Transverse colon (tissue), 4 donors: ENCODE measurements at regions not wholly inside any gene's neighbourhood (a gene's known extent, or its start where the extent isn't known, plus 50 kb on each side); places are given as distances from the start of the nearest gene placed in this dataset.

Source experiments
- DNase-seq: peaks from one replicate; pipeline ENCODE4 v3.0.0-alpha.2; 2019
- H3K27ac ChIP-seq, 4 donors: fragments of 200-600 bp; sonication (generic); 2 replicates each; pipeline ENCODE4 v1.5.1; 2016 to 2018; ENCODE audit warnings: inconsistent platforms in 4 of 4
- H3K27me3 ChIP-seq: fragments of 200-600 bp; sonication (generic); 2 replicates; pipeline ENCODE4 v1.5.1; 2017; ENCODE audit warnings: inconsistent platforms
- H3K36me3 ChIP-seq, 4 donors: fragments of 200-600 bp; sonication (generic); 2 replicates each; pipeline ENCODE4 v1.5.1; 2017 to 2019; ENCODE audit warnings: inconsistent platforms in 4 of 4
- H3K4me1 ChIP-seq, 4 donors: fragments of 200-600 bp; sonication (generic); 2 replicates each; pipeline ENCODE4 v1.5.1; 2017 to 2020; ENCODE audit warnings: inconsistent platforms in 4 of 4
- H3K4me3 ChIP-seq, 4 donors: fragments of 200-600 bp; sonication (generic); 1 replicate in 1 of 4; 2 replicates in 3 of 4; pipeline versions ENCODE4 v1.5.1 to v1.6.1; 2017 to 2019; ENCODE audit warnings: inconsistent platforms in 4 of 4
- H3K9me3 ChIP-seq, 2 donors: fragments of 200-600 bp; sonication (generic); 2 replicates each; pipeline ENCODE4 v1.5.1; 2017 to 2019; ENCODE audit warnings: inconsistent platforms in 2 of 2
- CTCF ChIP-seq, 5 experiments: fragments of 200-600 bp in 3 of 5; fragments of 450-650 bp in 2 of 5; sonication (generic) in 3 of 5; IDR thresholded peaks; 1 replicate in 2 of 5; 2 replicates in 3 of 5; pipeline ENCODE4 v1.5.1; 2016 to 2017; ENCODE audit warnings: antibody characterized with exemption in 5 of 5, inconsistent platforms in 3 of 5, mild to moderate bottlenecking in 2 of 5, moderate library complexity in 1 of 5
- EP300 ChIP-seq: sonication (generic); formaldehyde crosslinking; IDR thresholded peaks from one replicate; pipeline ENCODE4 v1.6.1; 2017; ENCODE audit warnings: antibody characterized with exemption, low read depth
- POLR2A ChIP-seq: fragments of 450-650 bp; IDR thresholded peaks from one replicate; pipeline ENCODE4 v1.6.1; 2016; ENCODE audit warnings: antibody characterized with exemption, mild to moderate bottlenecking, moderate library complexity
- POLR2AphosphoS5 ChIP-seq, 3 donors: sonication (generic); formaldehyde crosslinking; IDR thresholded peaks; one replicate each; pipeline ENCODE4 v1.6.1; 2016; ENCODE audit warnings: antibody characterized with exemption in 3 of 3
- WGBS, 2 donors: methylation state at CpG; one replicate each; pipeline ENCODE4 v1.1.5; 2018; ENCODE audit warnings: low coverage in 1 of 2; 5-methylcytosine and 5-hydroxymethylcytosine counted together
- in situ Hi-C, 4 donors: fragments of 200-750 bp; cut with MboI; loops; one replicate each; pipeline versions ENCODE4 v1.15.0 to v1.15.1; 2017; ENCODE audit warnings: low sequenced_read_pairs in 3 of 4, low pct_ligation_motif_present in 1 of 4, low pct_unique_long_range_greater_than_20kb in 1 of 4
- intact Hi-C: fragments of 100-400 bp; cut with DNase I; formaldehyde crosslinking; loops from one replicate; pipeline ENCODE4 v1.15.1; 2023; ENCODE audit warnings: low total_unique reads

GRCh38 chr4:14452001-14452400 lies 550.3 kb upstream of the CPEB2 start:
- Histone ChIP-seq H3K4me3 (no peak overlapping the region), H3K36me3 (no peaks in the 10 kb centered on the region), H3K27me3 (no peaks in the 10 kb centered on the region), H3K9me3 (no peaks in the 10 kb centered on the region), H3K27ac (no peak overlapping the region), H3K4me1 (no peaks in the 10 kb centered on the region)
- TF ChIP-seq POLR2AphosphoS5 (IDR thresholded peaks at IDR 0.05) = no peak
- TF ChIP-seq CTCF (IDR thresholded peaks at IDR 0.05) = no peak
- no peak for TF ChIP-seq POLR2A
- TF ChIP-seq EP300 = no peak
- no peak for DNase-seq
- in situ Hi-C loops = no loop called here
- intact Hi-C loops = no loop called here
- WGBS, 2 donors = 85 to 95% methylated on average over 4 to 12 of the region's 12 CpGs

DNA sequence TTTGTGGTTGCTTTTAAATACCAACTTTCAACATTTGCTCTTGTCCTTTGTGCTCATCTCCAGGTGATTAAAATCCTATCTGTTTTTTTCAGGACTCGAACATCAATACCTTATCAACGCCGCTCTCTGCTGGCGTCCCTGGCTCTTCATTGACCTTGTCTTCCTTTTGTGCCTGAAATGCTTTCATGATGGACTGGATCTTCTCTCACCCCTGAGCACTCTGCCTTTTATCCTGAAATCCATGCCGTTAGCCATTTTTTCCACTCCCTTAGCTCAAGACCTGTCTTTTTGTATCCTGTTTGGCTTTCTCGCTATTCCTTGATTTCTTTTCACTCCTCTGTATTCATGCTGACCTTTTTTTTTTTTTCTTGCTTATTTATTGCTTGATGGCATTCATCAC lies 549.5 kb upstream of the CPEB2 start:
- in situ Hi-C loops = no loop called here
- H3K27ac ChIP-seq = no peak overlapping the region
- no peaks in the 10 kb centered on the region for H3K36me3 ChIP-seq
- TF ChIP-seq CTCF (IDR thresholded peaks at IDR 0.05) (no peak), POLR2A (no peak), EP300 (no peak), POLR2AphosphoS5 (IDR thresholded peaks at IDR 0.05) (no peak)
- H3K27me3 ChIP-seq = no peaks in the 10 kb centered on the region
- no peak for DNase-seq
- 82 to 83% methylated on average over 5 to 6 of the region's 6 CpGs for WGBS, 2 donors
- no peaks in the 10 kb centered on the region for H3K9me3 ChIP-seq
- H3K4me1 ChIP-seq = no peaks in the 10 kb centered on the region
- intact Hi-C loops = no loop called here
- H3K4me3 ChIP-seq = no peak overlapping the region

GRCh38 chr4:14458463-14458862 lies 543.8 kb upstream of the CPEB2 start:
- in situ Hi-C loops = no loop called here
- TF ChIP-seq POLR2AphosphoS5 (IDR thresholded peaks at IDR 0.05) = no peak
- no peak for DNase-seq
- Histone ChIP-seq H3K4me1 (no peaks in the 10 kb centered on the region), H3K9me3 (no peaks in the 10 kb centered on the region), H3K27ac (no peak overlapping the region), H3K36me3 (no peaks in the 10 kb centered on the region), H3K27me3 (no peaks in the 10 kb centered on the region), H3K4me3 (no peak overlapping the region)
- 75 to 89% methylated on average over 2 of the region's 2 CpGs for WGBS, 2 donors
- intact Hi-C loops = no loop called here

- H3K9me3 ChIP-seq = no peaks in the 10 kb centered on the region
- H3K27me3 ChIP-seq = no peaks in the 10 kb centered on the region
- H3K4me1 ChIP-seq = no peaks in the 10 kb centered on the region
- DNase-seq = no peak
- TF ChIP-seq EP300 (no peak), POLR2AphosphoS5 (IDR thresholded peaks at IDR 0.05) (no peak), POLR2A (no peak), CTCF (IDR thresholded peaks at IDR 0.05) (no peak)
- no peak overlapping the region for H3K27ac ChIP-seq
- intact Hi-C loops (no loop called here), in situ Hi-C loops (no loop called here)
- H3K4me3 ChIP-seq = no peak overlapping the region
- H3K36me3 ChIP-seq = no peaks in the 10 kb centered on the region
- 75 to 97% methylated on average over 1 of the region's 1 CpG for WGBS, 2 donors
Measured at GRCh38 chr4:14465057-14465456, 537.2 kb upstream of the CPEB2 start.

- DNase-seq = no peak
- no peak overlapping the region for H3K27ac ChIP-seq
- no peaks in the 10 kb centered on the region for H3K27me3 ChIP-seq
- H3K4me3 ChIP-seq = no peak overlapping the region
- WGBS, 2 donors = 64 to 90% methylated on average over 5 of the region's 5 CpGs
- no peaks in the 10 kb centered on the region for H3K36me3 ChIP-seq
- intact Hi-C loops (no loop called here), in situ Hi-C loops (no loop called here)
- no peaks in the 10 kb centered on the region for H3K4me1 ChIP-seq
- H3K9me3 ChIP-seq = no peaks in the 10 kb centered on the region
- no peak for TF ChIP-seq POLR2AphosphoS5 (IDR thresholded peaks at IDR 0.05)
- no peak for TF ChIP-seq POLR2A
- no peak for TF ChIP-seq EP300
- TF ChIP-seq CTCF (IDR thresholded peaks at IDR 0.05) = no peak
Measured at GRCh38 chr4:14465507-14465906, 536.8 kb upstream of the CPEB2 start.
